ENCODE measurements at regions not wholly inside any gene's neighbourhood (a gene's known extent, or its start where the extent isn't known, plus 50 kb on each side); places are given as distances from the start of the nearest gene placed in this dataset.

GRCh38 chr7:25704413-25704812, 447.6 kb upstream of the NFE2L3 start:
- Histone ChIP-seq H3K4me3 (ENCODE audit: low read depth, low read length, poor library complexity, severe bottlenecking) (no peak overlapping the region), H3K4me1 (ENCODE audit: insufficient read depth, low read length, poor library complexity, severe bottlenecking) (no peaks in the 10 kb centered on the region), H3K36me3 (ENCODE audit: insufficient read depth, low read length) (no peaks in the 10 kb centered on the region), H3K27ac (ENCODE audit: low read depth, low read length, poor library complexity, severe bottlenecking) (no peak overlapping the region), H4K20me1 (ENCODE audit: insufficient read depth, low read length) (no peaks in the 10 kb centered on the region), H2AFZ (ENCODE audit: low read length) (no peak overlapping the region), H3K4me2 (ENCODE audit: low read length) (no peak overlapping the region), H3K79me2 (ENCODE audit: insufficient read depth, low read depth, low read length) (no peaks in the 10 kb centered on the region), H3K9me3 (ENCODE audit: low read length) (no peaks in the 10 kb centered on the region), H3K9me2 (ENCODE audit: insufficient read depth, low read length) (no peaks in the 10 kb centered on the region)
- intact Hi-C loops (cut with micrococcal nuclease; ENCODE audit: unreplicated experiment) = no loop called here
- ChIA-PET CTCF (ENCODE audit: unreplicated experiment) (no interaction called here), POLR2A (interaction anchor here (0.9 kb wide), 1 partner anchor 118 kb away, joined by 4 read pairs; no protein-coding TSS in a partner anchor)
- DNase-seq (ENCODE audit: low spot score) = no peak
- BruUV-seq (replicated peaks) = no TSS peak
- no peak for TF ChIP-seq EZH2phosphoT487 (IDR thresholded peaks at IDR 0.05; ENCODE audit: borderline replicate concordance, low read depth, low read length)
- no peak for TF ChIP-seq CTCF (conservative IDR thresholded peaks at IDR 0.05; ENCODE audit: low read length)

GRCh38 chr7:25706764-25707163, 445.2 kb upstream of the NFE2L3 start:
- H2AFZ ChIP-seq (ENCODE audit: low read length) = no peak overlapping the region

More at GRCh38 chr7:25706764-25707163, 445.2 kb upstream of the NFE2L3 start:
- TF ChIP-seq EZH2phosphoT487 (IDR thresholded peaks at IDR 0.05; ENCODE audit: borderline replicate concordance, low read depth, low read length) = no peak
- no peak for TF ChIP-seq CTCF (conservative IDR thresholded peaks at IDR 0.05; ENCODE audit: low read length)
- Histone ChIP-seq H3K9me3 (ENCODE audit: low read length) (no peaks in the 10 kb centered on the region), H3K4me3 (ENCODE audit: low read depth, low read length, poor library complexity, severe bottlenecking) (no peak overlapping the region), H4K20me1 (ENCODE audit: insufficient read depth, low read length) (no peaks in the 10 kb centered on the region), H3K36me3 (ENCODE audit: insufficient read depth, low read length) (no peaks in the 10 kb centered on the region), H3K79me2 (ENCODE audit: insufficient read depth, low read depth, low read length) (no peaks in the 10 kb centered on the region), H3K9me2 (ENCODE audit: insufficient read depth, low read length) (no peaks in the 10 kb centered on the region), H3K4me2 (ENCODE audit: low read length) (no peak overlapping the region), H3K27ac (ENCODE audit: low read depth, low read length, poor library complexity, severe bottlenecking) (no peak overlapping the region), H3K4me1 (ENCODE audit: insufficient read depth, low read length, poor library complexity, severe bottlenecking) (no peaks in the 10 kb centered on the region)
- intact Hi-C loops (cut with micrococcal nuclease; ENCODE audit: unreplicated experiment) = no loop called here
- DNase-seq (ENCODE audit: low spot score) = no peak
- CTCF ChIA-PET (ENCODE audit: unreplicated experiment) = no interaction called here
- no TSS peak for BruUV-seq (replicated peaks)
- POLR2A ChIA-PET = interaction anchor here (1.3 kb wide), 1 partner anchor 25 kb away, joined by 4 read pairs; no protein-coding TSS in a partner anchor

All from OCI-LY7 (cell line).